ENCODE measurements at regions not wholly inside any gene's neighbourhood (a gene's known extent, or its start where the extent isn't known, plus 50 kb on each side); places are given as distances from the start of the nearest gene placed in this dataset.

GRCh38 chr9:19732441-19732951 is 56.3 kb downstream of the SLC24A2 start:
- no peak for DNase-seq

GRCh38 chr9:19728101-19728500 is 60.7 kb downstream of the SLC24A2 start:
- DNase-seq, result no peak

- DNase-seq, result no peak
Measured at GRCh38 chr9:19725970-19726369, 62.9 kb downstream of the SLC24A2 start.

GRCh38 chr9:19720377-19720776 is 68.5 kb downstream of the SLC24A2 start:
- DNase-seq, result peak; percentile 53

GRCh38 chr9:19703702-19704101 is 85.1 kb downstream of the SLC24A2 start:
- no peak for DNase-seq

GRCh38 chr9:19701991-19702390 is 86.8 kb downstream of the SLC24A2 start:
- DNase-seq, result no peak

- no peak for DNase-seq
Measured at GRCh38 chr9:19701274-19701673, 87.6 kb downstream of the SLC24A2 start.

- DNase-seq, result no peak
Measured at GRCh38 chr9:19700699-19701098, 88.1 kb downstream of the SLC24A2 start.

GRCh38 chr9:19699756-19700155 is 89.1 kb downstream of the SLC24A2 start:
- DNase-seq, result no peak

GRCh38 chr9:19698960-19699359 is 89.9 kb downstream of the SLC24A2 start:
- no peak for DNase-seq

- DNase-seq, result no peak
Measured at GRCh38 chr9:19694601-19695000, 94.2 kb downstream of the SLC24A2 start.

- DNase-seq, result no peak
Measured at GRCh38 chr9:19690128-19690527, 98.7 kb downstream of the SLC24A2 start.

- DNase-seq, result no peak
Measured at GRCh38 chr9:19689328-19690101, 99.3 kb downstream of the SLC24A2 start.

GRCh38 chr9:19683715-19684114 is 105.1 kb downstream of the SLC24A2 start:
- DNase-seq, result no peak

GRCh38 chr9:19682397-19682796 is 106.4 kb downstream of the SLC24A2 start:
- DNase-seq, result peak; percentile 5

- no peak for DNase-seq
Measured at GRCh38 chr9:19681846-19682245, 107.0 kb downstream of the SLC24A2 start.

- no peak for DNase-seq
Measured at GRCh38 chr9:19677924-19678323, 110.9 kb downstream of the SLC24A2 start.

- DNase-seq, result no peak
Measured at GRCh38 chr9:19675492-19675891, 113.3 kb downstream of the SLC24A2 start.

- DNase-seq, result no peak
Measured at GRCh38 chr9:19666575-19666974, 122.3 kb downstream of the SLC24A2 start.

GRCh38 chr9:19665146-19665863 is 123.5 kb downstream of the SLC24A2 start:
- DNase-seq, result no peak

- DNase-seq, result no peak
Measured at GRCh38 chr9:19663570-19663969, 125.3 kb downstream of the SLC24A2 start.

- no peak for DNase-seq
Measured at GRCh38 chr9:19662213-19662612, 126.6 kb downstream of the SLC24A2 start.

GRCh38 chr9:19660019-19660418 is 128.8 kb downstream of the SLC24A2 start:
- DNase-seq, result no peak

- no peak for DNase-seq
Measured at GRCh38 chr9:19656704-19657103, 132.1 kb downstream of the SLC24A2 start.

Measured in hematopoietic multipotent progenitor cell treated with erythropoietin and hydrocortisone succinate and interleukin-3 and kit ligand, for 6 days (in vitro differentiated cells).